HG03196 (cell line): ENCODE measurements at regions not wholly inside any gene's neighbourhood (a gene's known extent, or its start where the extent isn't known, plus 50 kb on each side); places are given as distances from the start of the nearest gene placed in this dataset.

Experiments
- ATAC-seq: cut with Tn5 transposase; IDR thresholded peaks from one replicate; pipeline ENCODE4 v1.9.1; 2021; ENCODE audit not compliant: unreplicated experiment

DNA sequence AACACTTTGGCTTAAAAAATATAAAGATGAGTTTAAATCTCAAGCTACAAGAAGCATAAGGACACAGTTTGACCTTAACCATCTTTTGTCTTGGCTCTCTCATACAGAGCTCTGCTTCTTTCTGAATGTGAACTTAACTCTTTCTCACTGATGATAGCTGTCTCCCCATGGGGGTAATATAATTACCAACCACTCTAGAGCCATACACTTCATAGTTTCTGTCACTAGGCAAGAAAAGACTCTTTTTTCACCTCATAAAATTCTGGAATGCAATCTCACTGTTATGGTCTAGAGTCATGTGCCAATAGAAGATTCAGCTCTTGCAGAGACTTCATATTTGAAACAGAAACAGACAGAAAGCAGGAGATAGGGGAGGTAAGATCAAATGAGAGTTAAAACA, 481.7 kb upstream of the AGA start:
- ATAC-seq, result no peak

DNA sequence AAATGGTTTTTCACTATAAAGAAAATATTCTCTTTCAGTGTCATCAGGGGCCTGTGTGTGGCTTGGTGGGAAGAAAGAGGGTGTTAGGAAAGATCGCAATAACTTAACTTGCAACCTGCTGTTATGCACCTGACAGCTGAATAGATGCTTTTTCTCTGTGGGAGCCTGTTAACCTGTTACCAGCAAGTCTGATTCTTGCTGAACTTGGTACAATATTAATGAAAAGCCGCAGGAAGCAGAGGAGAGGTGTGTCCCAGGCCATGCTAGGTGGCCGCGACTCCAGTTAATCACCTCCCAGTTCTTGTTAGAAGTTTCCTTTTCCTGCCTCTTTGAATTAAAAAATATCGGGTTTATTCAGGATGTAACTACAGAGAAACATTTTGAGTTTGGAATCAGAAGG, 494.8 kb upstream of the AGA start:
- no peak for ATAC-seq

DNA sequence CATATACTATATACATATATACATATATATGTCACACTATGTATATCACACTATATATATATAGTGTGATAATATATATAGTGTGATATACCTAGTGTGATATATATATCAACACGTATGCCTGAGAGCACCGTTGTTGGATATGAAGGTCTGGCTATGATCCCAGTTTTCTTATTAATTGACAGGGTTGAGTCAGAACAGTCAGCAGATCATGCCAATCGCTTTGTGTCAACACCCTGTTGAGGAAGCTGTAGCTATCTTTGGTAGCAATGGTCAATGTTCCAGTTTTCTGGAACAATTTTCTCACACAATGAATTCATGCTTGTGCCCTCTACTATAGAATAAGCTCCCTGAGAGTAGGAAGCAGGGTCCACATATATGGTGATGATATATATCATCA, 496.0 kb upstream of the AGA start:
- no peak for ATAC-seq

DNA sequence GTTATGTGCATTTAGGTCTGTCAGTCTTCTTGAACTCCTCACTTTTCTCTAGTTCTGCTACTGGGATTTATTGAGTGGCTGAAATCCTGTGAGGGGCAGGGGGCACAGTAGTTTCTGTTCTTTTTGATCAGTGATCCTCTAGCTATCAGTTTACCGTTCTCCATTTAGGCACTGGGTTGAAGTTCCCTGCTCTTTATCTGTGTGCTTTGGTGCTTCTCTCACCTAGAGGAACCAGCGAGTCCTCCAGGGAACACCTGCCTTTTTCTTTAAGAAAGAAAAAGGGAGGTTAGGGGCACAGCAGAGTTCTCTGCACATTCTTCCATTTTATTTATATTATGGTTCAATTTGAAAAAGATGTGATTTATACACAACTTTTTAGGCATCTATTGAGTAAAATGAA, 503.0 kb upstream of the AGA start:
- ATAC-seq, result no peak

DNA sequence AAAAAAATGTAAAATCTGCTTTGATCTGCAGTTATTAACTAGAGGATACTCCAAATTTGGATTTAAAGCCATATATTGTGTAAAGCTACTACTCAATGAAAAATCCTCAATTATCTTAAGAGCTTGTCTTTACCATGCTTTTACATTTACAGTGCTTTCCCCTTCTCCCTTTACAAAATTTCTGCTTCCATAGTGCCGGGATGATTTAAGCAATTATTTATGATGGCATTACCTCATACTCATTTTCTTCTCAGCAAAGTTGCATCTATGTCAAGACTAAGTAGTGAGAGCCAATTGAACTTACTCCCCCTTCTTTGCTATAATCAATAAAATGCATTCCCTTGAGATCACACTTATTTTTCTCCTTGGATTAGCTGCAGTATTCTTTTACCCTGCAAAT, 505.4 kb upstream of the AGA start:
- ATAC-seq, result no peak

DNA sequence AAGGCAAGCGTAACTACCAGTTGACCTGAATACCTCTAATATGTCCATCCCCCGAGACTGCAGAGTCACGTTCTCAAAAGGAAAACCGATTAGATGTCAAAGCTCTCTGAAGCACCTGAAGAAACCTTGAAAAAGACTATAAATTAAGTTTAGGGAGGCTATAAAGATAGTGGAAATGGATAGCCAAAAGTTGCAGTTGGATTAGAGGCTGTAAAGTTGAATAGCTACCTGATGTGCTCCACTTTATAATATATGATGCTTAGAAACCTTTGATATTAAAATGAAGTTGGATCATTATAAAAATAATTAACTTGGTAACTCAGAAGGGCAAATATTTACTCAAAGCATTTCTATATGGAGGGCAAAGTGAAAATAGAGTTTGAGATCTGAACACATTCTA, 506.6 kb upstream of the AGA start:
- no peak for ATAC-seq

DNA sequence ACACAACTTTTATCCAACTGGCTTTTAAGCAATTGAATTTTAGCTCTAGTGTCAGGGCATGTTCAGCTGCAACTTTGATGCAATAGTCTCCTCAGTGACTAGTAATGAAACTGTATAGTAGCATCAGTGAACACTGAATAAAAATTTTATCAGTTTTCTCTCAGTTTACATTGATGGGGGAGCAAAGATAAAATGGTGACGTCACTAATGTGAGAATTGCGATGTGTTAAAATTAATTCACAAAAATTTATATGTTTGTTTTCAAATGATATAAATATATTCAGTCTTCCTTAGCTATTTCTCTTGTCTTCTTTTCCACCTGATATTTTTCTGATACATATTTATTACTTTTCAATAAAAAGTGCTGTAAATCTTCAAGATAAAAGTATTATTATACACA, 508.8 kb upstream of the AGA start:
- no peak for ATAC-seq

DNA sequence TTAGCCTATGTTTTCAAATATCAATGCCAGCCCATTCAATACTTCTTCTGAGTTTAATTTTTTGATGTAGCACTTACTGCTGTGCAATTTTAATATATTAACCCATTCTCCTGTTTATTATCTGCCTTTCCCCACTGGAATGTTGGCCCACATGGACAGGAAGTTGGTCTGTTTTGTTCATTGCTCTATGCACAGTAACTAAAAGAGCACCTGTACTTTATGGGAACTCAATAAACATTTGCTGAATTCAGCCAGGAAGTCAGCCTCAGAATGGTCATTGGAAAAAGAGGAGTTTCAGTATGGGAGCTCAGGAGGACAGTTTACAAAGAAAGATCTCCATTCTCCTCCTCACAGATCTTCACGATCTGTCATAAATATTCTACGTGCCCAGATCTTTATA, 510.5 kb upstream of the AGA start:
- no peak for ATAC-seq

DNA sequence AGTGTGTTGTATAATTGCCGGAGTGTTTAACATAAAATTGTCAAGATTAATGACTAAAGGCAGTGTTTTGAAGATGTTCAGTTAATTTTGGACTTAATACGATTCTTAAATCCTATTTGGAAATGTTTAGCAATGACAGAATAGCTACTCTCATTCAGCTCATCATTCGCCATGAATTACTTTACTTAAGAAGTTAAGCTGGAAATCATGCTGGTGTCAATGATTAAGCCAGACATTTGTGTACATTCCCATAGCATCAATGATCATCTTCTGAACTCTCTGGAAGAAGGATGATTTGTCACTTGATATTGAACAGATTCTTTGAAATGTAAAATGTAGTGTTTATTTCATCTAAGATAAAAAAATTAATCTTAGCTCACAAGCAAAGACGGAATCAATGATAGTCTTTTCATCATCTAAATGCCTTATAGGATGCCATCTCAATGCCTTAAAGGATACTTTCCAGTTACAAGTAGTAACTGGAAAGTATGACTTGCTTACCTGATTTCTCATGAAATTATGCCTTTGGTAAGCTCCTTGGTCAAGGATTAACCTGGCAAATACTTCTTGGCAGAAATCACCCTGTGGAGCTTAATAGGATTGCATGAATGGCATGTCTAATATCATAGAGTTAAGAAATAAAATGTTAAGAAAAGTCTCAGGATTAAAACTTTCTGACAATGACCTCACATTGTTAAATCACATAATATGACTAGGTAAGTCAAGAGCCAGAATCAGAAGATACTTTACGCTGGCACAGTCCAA, 515.5 kb upstream of the AGA start:
- ATAC-seq, result no peak

DNA sequence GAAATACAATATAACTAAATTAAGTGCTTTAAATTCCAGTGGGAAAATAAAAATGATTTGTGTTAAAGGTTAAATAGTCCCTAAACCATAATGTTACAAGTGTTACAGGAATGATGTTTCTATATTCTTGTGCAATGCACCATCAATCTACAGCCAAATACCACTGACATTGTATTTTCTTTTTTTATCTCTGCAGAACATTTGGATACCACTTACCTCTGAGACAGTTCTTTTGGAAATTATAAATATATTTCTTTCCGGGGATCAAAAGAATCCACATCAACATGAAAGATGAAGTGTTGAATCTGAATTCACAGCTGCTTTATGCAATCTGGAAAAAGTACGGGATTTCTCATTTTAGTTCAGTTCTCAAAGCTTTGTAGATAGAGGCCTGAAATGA, 518.3 kb upstream of the AGA start:
- ATAC-seq, result no peak

DNA sequence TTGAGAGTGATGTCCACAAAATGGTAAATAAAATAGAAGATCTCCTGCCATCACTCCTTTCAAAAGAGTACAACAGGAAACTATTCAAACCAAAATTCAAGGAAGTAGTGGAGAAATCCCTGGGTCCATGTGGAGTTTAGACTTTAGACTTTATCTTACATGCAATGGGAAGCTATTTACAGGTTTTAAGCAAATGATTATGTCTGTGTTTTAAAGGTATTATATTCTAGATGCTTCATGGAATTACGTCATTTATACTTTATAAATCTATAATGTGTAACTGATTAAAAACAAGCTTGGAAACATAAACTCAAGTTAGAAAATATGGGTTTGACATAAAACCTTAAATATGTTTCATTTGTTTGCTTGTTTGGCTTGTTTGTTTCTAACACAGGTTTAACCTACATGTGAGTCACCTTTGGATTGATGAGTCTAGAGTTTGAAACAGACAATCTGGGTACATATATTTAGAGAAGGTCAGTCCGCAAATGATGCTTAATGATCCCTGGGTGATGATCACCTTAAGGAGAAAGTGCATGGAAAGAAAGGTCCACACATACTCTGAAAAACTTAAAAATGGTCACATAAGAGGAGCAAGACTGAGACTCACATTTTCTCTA, 519.6 kb upstream of the AGA start:
- ATAC-seq, result no peak

DNA sequence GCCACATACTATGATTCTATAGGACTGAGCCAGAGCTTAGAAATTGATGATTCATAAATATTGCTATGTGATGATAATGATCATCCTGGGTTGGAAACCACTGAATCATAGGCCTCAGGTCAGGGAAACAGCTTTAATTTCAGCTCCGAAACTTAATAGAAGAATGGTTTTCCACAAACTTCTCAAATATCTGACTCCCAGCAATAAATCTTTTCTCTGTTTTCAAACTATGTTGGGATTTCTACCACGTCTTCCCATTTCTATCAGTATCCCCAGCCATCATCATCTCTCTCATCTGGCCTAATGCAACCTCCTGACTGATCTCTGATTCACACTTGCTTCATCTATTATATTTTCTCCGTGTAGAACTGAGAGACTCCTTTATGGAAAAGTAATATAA, 521.8 kb upstream of the AGA start:
- ATAC-seq, result no peak

DNA sequence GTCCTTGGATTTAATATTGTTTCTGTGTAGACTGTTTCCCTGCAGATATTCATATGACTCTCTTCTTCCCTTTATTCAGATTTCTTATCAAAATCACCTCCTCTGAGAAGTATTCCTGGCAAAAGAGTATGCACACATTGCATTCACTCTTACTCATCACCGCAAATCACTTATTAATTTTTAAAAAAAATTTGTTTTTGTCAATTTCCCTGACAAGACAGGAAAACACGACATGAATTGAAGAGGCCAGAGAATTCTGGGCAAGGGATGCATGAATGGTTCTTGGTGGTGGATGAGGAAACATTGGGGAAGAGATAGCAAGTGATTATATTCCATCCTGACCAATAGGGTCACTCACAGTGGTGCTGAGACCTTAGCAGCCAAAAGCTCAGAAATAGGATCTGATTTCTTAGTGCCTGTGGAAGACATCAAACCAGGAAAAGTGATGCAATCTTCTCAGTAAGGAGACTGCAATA, 522.5 kb upstream of the AGA start:
- ATAC-seq, result no peak

DNA sequence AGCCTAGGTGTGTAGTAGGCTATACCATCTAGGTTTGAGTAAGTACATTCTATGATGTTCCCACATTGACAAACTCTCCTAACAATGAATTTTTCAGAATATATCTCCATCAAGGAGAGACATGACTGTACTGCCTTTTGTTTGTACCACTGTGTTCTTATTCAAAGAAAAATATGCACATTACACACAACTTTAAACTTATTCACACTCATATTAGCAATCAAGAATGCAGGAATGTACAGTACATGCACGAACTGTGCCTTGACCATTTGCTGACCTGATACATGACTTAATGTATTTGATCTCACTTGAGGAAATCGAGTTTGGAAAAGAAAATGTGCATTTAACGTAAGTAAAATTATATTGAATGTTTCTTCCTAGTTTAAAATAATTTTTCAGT, 525.1 kb upstream of the AGA start:
- no peak for ATAC-seq

DNA sequence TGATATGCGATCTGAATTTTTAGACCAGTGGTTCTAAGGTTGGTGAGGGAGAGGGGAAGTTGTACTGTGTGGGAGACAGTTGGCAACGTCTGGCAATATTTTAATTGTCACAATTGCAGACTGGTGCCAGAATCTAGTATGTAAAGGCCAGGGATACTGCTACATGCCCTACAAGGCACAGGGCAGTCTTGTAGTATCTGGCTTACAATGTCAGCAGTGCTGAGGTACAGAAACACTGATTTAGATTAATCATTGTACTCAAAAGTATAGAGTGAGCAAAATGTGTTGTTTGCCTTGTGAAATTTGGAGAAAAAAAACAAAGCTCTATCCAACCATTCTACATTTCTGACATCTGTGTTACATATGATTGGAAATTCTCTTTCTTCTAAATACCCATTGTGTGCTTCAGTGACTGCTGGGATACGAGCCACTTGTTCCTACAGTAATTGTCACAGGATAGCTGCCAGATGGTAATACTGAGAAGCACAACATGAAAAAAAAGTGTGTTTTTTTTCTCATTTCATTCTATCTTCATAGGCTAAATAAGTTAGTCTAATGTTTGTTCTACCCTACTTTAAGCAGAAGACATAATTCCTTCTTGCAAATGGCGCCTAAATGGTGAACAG, 526.7 kb upstream of the AGA start:
- no peak for ATAC-seq

DNA sequence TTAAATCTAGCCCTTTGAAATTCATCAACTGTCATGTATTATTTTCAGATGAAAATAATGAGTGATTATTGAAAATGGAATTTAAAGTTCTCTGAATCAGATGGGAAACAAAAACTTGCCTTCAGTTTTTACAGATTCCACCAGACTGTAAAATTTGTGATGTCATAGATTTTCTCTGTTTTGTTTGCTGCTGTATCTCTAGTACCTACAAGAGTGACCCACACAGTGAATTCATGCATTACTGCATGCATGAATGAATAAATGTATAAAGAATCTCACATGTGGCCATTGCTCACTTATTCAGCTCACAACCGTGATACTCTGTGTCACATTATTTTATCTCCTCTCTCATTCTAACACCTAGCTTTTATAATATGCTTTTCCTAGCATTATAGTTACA, 532.2 kb upstream of the AGA start:
- ATAC-seq, result no peak

DNA sequence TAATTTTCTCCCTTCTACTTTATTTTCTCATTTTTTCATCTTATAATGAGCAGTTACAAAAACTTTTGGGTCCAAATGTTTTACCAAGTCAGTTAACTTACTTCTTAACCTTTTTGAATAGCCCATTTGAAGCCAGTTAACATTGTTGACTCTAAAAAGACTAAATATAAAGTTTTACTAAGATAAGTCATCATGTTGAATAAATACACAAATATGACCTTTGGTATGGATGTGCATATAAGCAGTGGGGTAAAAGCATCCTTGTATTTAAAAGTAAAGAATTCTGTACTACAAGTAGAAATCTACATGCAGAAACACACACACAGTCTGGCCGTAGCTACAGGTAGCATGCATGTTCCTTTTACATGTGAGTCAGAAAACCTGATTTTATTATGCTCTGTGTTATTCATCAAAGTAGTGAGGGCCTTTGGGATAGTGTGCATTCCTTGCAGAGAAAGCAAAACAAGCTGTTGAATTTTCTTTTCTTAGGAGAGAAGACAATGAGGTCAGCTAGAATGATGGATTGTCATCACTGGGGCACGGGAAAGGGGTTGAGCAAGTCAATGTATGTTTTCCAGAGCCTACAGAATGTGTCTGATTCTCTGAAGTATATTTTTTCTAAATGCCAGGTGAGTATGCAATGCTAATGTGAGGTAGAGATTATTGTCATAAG, 533.2 kb upstream of the AGA start:
- no peak for ATAC-seq

DNA sequence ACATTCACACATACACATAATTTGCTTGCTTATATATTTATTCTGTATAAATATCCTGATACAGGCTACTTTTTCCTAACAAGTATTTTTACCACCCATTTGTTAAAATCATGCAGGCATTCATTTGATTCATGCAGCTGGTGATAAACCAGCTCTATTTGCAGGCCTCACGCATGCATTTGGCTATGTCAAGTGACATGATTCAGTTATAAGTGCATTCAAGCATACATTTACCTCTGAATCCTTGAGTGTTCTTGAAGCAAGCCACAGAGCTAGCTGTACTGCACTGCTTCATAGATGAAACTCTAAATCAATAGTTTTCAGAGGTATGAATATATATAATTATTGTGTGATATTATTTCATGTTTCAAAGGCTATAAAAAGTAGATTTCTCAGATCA, 544.0 kb upstream of the AGA start:
- ATAC-seq, result no peak

DNA sequence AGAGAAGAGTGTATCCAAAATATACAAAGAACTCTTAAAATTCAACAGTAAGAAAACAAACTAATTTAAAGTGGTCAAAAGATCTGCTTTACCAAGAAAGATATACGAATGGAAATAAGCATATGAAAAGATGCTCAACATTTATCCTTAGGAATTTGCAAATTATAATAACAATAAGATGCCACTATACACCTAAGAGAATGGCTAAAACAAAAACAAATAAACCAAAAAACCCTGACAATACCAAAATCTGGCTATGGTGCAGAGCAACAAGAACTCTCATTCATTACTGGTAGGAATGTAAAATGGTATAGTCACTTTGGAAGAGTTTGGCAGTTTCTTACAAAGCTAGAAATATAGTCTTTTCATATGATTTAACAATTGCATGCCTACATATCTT, 545.7 kb upstream of the AGA start:
- ATAC-seq, result no peak

DNA sequence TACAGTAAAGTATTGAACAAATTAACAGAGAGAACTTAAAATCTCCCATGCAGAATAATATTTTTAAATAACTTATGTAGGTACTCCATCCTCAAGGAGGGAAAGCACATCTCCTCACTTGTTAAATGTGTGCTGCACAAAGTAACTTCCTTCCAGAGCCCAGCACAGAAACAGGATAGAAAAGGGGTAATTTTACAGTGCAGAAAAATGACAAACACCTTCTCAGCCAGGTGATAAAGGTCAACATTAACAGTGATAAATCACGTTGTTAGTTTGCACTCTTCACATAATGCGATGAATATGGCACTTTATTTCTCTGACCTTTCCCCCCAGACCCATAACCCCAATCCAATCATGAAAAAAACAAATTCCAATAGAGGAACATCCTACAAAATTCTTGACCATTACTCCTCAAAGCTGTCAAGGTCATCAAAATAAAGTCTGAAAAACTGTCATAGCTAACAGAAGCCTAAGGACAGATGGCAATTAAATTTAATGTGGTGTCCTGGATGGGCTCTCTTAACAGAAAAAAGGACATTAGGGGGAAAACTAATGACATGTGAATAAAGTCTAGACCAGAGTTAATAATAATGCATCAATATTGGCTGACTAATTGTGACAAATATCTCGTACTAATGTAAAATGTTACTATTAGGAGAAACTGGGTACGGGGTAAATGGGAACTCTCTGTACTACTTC, 547.4 kb upstream of the AGA start:
- ATAC-seq, result no peak

DNA sequence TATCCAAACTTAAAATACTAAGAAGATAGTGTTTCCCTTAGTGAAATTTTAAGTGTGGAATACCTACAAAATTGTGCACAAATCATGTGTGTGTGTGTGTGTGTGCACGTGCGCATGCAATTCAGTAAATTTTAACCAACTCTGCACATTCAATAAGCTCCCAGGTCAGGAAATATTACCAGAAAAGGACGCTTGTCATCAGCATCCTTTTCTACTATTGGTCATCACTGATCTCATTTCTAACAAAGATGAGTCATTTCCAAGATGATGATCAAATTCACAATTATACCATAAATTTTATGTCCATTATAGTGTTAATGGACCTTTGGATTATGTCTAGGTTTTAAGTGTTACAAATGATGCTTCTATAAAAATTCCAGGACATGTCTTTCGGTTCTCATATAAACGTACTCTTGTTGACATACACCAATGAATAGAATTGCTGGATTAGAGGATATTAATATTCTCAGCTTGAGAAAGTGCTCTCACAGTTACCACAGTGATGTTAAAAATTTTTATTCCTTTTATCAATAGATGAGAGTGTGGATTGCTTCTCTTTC, 560.9 kb upstream of the AGA start:
- no peak for ATAC-seq
